ENCODE measurements at regions not wholly inside any gene's neighbourhood (a gene's known extent, or its start where the extent isn't known, plus 50 kb on each side); places are given as distances from the start of the nearest gene placed in this dataset.

- H3K4me3 ChIP-seq (ENCODE audit: low read depth, low read length): no peak overlapping the region
- TF ChIP-seq CTCF (IDR thresholded peaks at IDR 0.05; ENCODE audit: insufficient read depth, low read depth, low read length): no peak
- no peak for DNase-seq (ENCODE audit: low read depth)
These were observed 154.0 kb upstream of the DIO3 start for GRCh38 chr14:101407328-101407727.

GRCh38 chr14:101408077-101408831 is 153.0 kb upstream of the DIO3 start:
- H3K4me3 ChIP-seq (ENCODE audit: low read depth, low read length): no peak overlapping the region
- TF ChIP-seq CTCF (IDR thresholded peaks at IDR 0.05; ENCODE audit: insufficient read depth, low read depth, low read length): no peak
- DNase-seq (ENCODE audit: low read depth): peak; percentile 76

- TF ChIP-seq CTCF (IDR thresholded peaks at IDR 0.05; ENCODE audit: insufficient read depth, low read depth, low read length): no peak
- H3K4me3 ChIP-seq (ENCODE audit: low read depth, low read length): no peak overlapping the region
- no peak for DNase-seq (ENCODE audit: low read depth)
These were observed 152.2 kb upstream of the DIO3 start for GRCh38 chr14:101409006-101409543.

GRCh38 chr14:101410126-101410525 is 151.2 kb upstream of the DIO3 start:
- no peak overlapping the region for H3K4me3 ChIP-seq (ENCODE audit: low read depth, low read length)
- no peak for DNase-seq (ENCODE audit: low read depth)
- no peak for TF ChIP-seq CTCF (IDR thresholded peaks at IDR 0.05; ENCODE audit: insufficient read depth, low read depth, low read length)

GRCh38 chr14:101411151-101411550 is 150.1 kb upstream of the DIO3 start:
- TF ChIP-seq CTCF (IDR thresholded peaks at IDR 0.05; ENCODE audit: insufficient read depth, low read depth, low read length): no peak
- no peak for DNase-seq (ENCODE audit: low read depth)
- H3K4me3 ChIP-seq (ENCODE audit: low read depth, low read length): no peak overlapping the region

GRCh38 chr14:101411779-101412178 is 149.5 kb upstream of the DIO3 start:
- no peak for DNase-seq (ENCODE audit: low read depth)
- TF ChIP-seq CTCF (IDR thresholded peaks at IDR 0.05; ENCODE audit: insufficient read depth, low read depth, low read length): no peak
- no peak overlapping the region for H3K4me3 ChIP-seq (ENCODE audit: low read depth, low read length)
